Keratinocyte (primary cell): ENCODE measurements at regions not wholly inside any gene's neighbourhood (a gene's known extent, or its start where the extent isn't known, plus 50 kb on each side); places are given as distances from the start of the nearest gene placed in this dataset.

Experiments
- DNase-seq: peaks from one replicate; pipeline ENCODE4 v3.0.0-alpha.2; 2011; ENCODE audit warnings: low read depth, missing footprints, low spot score
- FAIRE-seq: peaks from 2 replicates; lab custom pipeline; 2011; peaks lifted over from hg19 to GRCh38; lab: Jason Lieb, UNC
- H2AFZ ChIP-seq: 2 replicates; pipeline ENCODE4 v1.6.0; 2012; ENCODE audit warnings: low read length, control low read depth, inconsistent platforms; ENCODE audit not compliant: control insufficient read depth
- H3K27ac ChIP-seq: 2 replicates; pipeline ENCODE4 v1.5.1; 2011; ENCODE audit warnings: low read length; ENCODE audit not compliant: control insufficient read depth, insufficient read depth
- H3K27me3 ChIP-seq: 3 replicates; pipeline ENCODE4 v1.6.0; 2011; ENCODE audit warnings: low read length; ENCODE audit not compliant: control insufficient read depth, insufficient read depth; ENCODE audit errors: extremely low read depth
- H3K36me3 ChIP-seq, 2 experiments: 2 replicates in 1 of 2; 3 replicates in 1 of 2; pipeline ENCODE4 v1.5.1; 2011; ENCODE audit warnings: low read length in 2 of 2, mild to moderate bottlenecking in 1 of 2; ENCODE audit not compliant: control insufficient read depth in 2 of 2, insufficient read depth in 2 of 2; ENCODE audit errors: extremely low read depth in 1 of 2
- H3K4me1 ChIP-seq: 3 replicates; pipeline ENCODE4 v1.5.1; 2011; ENCODE audit warnings: low read length; ENCODE audit not compliant: control insufficient read depth, insufficient read depth; ENCODE audit errors: extremely low read depth
- H3K4me2 ChIP-seq: 3 replicates; pipeline ENCODE4 v1.6.0; 2011; ENCODE audit warnings: low read depth, low read length; ENCODE audit not compliant: control insufficient read depth, insufficient read depth; ENCODE audit errors: extremely low read depth
- H3K4me3 ChIP-seq, 3 experiments: fragments of 200-600 bp in 1 of 3; sonication (generic) in 1 of 3; 2 replicates in 2 of 3; 3 replicates in 1 of 3; pipeline ENCODE4 v1.5.1; 2011 to 2016; ENCODE audit warnings: low read length in 3 of 3, mild to moderate bottlenecking in 3 of 3, control low read depth in 2 of 3, inconsistent platforms in 1 of 3, low read depth in 1 of 3, mixed read lengths in 1 of 3, mixed run types in 1 of 3, moderate library complexity in 1 of 3; ENCODE audit not compliant: control insufficient read depth in 2 of 3, insufficient read depth in 2 of 3; ENCODE audit errors: extremely low read depth in 1 of 3
- H3K79me2 ChIP-seq: 2 replicates; pipeline ENCODE4 v1.6.0; 2012; ENCODE audit warnings: low read length; ENCODE audit not compliant: control insufficient read depth, insufficient read depth
- H3K9ac ChIP-seq: 3 replicates; pipeline ENCODE4 v1.6.0; 2011; ENCODE audit warnings: low read length; ENCODE audit not compliant: control insufficient read depth, insufficient read depth; ENCODE audit errors: extremely low read depth
- H3K9me1 ChIP-seq: 3 replicates; pipeline ENCODE4 v1.6.0; 2011; ENCODE audit warnings: low read length; ENCODE audit not compliant: control insufficient read depth, insufficient read depth; ENCODE audit errors: extremely low read depth
- H3K9me3 ChIP-seq: 2 replicates; pipeline ENCODE4 v1.5.1; 2012; ENCODE audit warnings: low read depth, low read length; ENCODE audit not compliant: control insufficient read depth
- H4K20me1 ChIP-seq: 3 replicates; pipeline ENCODE4 v1.6.0; 2011; ENCODE audit warnings: low read length; ENCODE audit not compliant: control insufficient read depth, insufficient read depth; ENCODE audit errors: extremely low read depth
- EZH2 ChIP-seq: IDR thresholded peaks from one replicate; pipeline ENCODE4 v1.6.1; 2012; ENCODE audit warnings: inconsistent platforms, mild to moderate bottlenecking, low read length, moderate library complexity
- dilution Hi-C: fragments of 300-500 bp; cut with MboI; formaldehyde crosslinking; loops from one replicate; pipeline ENCODE4 v1.7.0; 2020; ENCODE audit warnings: low sequenced_read_pairs; ENCODE audit not compliant: extremely low pct_ligation_motif_present
- TF ChIP-seq, protein P1 (sequence below), 3 experiments: IDR thresholded peaks in 1 of 3; conservative IDR thresholded peaks in 1 of 3; optimal IDR thresholded peaks in 1 of 3; 2 replicates in 2 of 3; 3 replicates in 1 of 3; pipeline versions ENCODE3 to v1.5.1; 2011; ENCODE audit warnings: low read length in 3 of 3, mild to moderate bottlenecking in 3 of 3, moderate library complexity in 2 of 3, control low read depth in 1 of 3, inconsistent platforms in 1 of 3; ENCODE audit not compliant: insufficient read depth in 2 of 3; ENCODE audit errors: extremely low read depth in 1 of 3

- DNase-seq (no peak), FAIRE-seq (no peak)
- H3K4me2 ChIP-seq = no peak overlapping the region
- H3K4me1 ChIP-seq = no peaks in the 10 kb centered on the region
- H4K20me1 ChIP-seq = no peaks in the 10 kb centered on the region
- no peak overlapping the region for H3K4me3 ChIP-seq
- no peaks in the 10 kb centered on the region for H3K36me3 ChIP-seq
- H3K79me2 ChIP-seq = no peaks in the 10 kb centered on the region
- H2AFZ ChIP-seq = no peak overlapping the region
- no peak overlapping the region for H3K9ac ChIP-seq
- dilution Hi-C loops = no loop called here
- no peaks in the 10 kb centered on the region for H3K9me3 ChIP-seq
- TF ChIP-seq, protein P1, sequence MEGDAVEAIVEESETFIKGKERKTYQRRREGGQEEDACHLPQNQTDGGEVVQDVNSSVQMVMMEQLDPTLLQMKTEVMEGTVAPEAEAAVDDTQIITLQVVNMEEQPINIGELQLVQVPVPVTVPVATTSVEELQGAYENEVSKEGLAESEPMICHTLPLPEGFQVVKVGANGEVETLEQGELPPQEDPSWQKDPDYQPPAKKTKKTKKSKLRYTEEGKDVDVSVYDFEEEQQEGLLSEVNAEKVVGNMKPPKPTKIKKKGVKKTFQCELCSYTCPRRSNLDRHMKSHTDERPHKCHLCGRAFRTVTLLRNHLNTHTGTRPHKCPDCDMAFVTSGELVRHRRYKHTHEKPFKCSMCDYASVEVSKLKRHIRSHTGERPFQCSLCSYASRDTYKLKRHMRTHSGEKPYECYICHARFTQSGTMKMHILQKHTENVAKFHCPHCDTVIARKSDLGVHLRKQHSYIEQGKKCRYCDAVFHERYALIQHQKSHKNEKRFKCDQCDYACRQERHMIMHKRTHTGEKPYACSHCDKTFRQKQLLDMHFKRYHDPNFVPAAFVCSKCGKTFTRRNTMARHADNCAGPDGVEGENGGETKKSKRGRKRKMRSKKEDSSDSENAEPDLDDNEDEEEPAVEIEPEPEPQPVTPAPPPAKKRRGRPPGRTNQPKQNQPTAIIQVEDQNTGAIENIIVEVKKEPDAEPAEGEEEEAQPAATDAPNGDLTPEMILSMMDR (optimal IDR thresholded peaks at IDR 0.05 in 1 of 3, IDR thresholded peaks at IDR 0.05 in 1 of 3, conservative IDR thresholded peaks at IDR 0.05 in 1 of 3; ENCODE audit: extremely low read depth in 1 of 3, insufficient read depth in 2 of 3, low read length in 3 of 3) = no peak
- TF ChIP-seq EZH2 = no peak
- no peaks in the 10 kb centered on the region for H3K27me3 ChIP-seq
- no peaks in the 10 kb centered on the region for H3K9me1 ChIP-seq
- no peak overlapping the region for H3K27ac ChIP-seq
Observed at GRCh38 chr13:38283346-38283745, 66.3 kb upstream of the UFM1 start.

- dilution Hi-C loops = no loop called here
- DNase-seq (no peak), FAIRE-seq (no peak)
Observed at GRCh38 chr13:38265132-38265497, 84.5 kb upstream of the UFM1 start.

More at GRCh38 chr13:38265132-38265497, 84.5 kb upstream of the UFM1 start:
- no peak overlapping the region for H2AFZ ChIP-seq
- no peak for TF ChIP-seq EZH2
- TF ChIP-seq, protein P1 (optimal IDR thresholded peaks at IDR 0.05 in 1 of 3, IDR thresholded peaks at IDR 0.05 in 1 of 3, conservative IDR thresholded peaks at IDR 0.05 in 1 of 3; ENCODE audit: extremely low read depth in 1 of 3, insufficient read depth in 2 of 3, low read length in 3 of 3) = no peak
- H3K9ac ChIP-seq = no peak overlapping the region
- H3K4me2 ChIP-seq = no peak overlapping the region
- H3K79me2 ChIP-seq = no peaks in the 10 kb centered on the region
- no peaks in the 10 kb centered on the region for H4K20me1 ChIP-seq
- H3K4me1 ChIP-seq = no peaks in the 10 kb centered on the region
- H3K9me3 ChIP-seq = no peaks in the 10 kb centered on the region
- no peaks in the 10 kb centered on the region for H3K36me3 ChIP-seq
- no peak overlapping the region for H3K4me3 ChIP-seq
- H3K27me3 ChIP-seq = no peaks in the 10 kb centered on the region
- no peak overlapping the region for H3K27ac ChIP-seq
- H3K9me1 ChIP-seq = no peaks in the 10 kb centered on the region
